ENCODE measurements at regions not wholly inside any gene's neighbourhood (a gene's known extent, or its start where the extent isn't known, plus 50 kb on each side); places are given as distances from the start of the nearest gene placed in this dataset.
A peak's percentile ranks its signal among the peaks of the same experiment; 100 is the strongest.
"Not testable (repeated sequence)": the region's sequence is repeated elsewhere in the genome, so short reads cannot be mapped to it uniquely, and the experiment has no call there.

- 60% methylated on average over 1 of the region's 9 CpGs for WGBS (ENCODE audit: insufficient coverage)
- no peak overlapping the region for H3K27ac ChIP-seq (ENCODE audit: low read depth, low read length)
- peak; percentile 15 to 92 (median 34) for DNase-seq (ENCODE audit: low read depth in 4 of 6, low spot score in 6 of 6)
- H3K4me3 ChIP-seq (ENCODE audit: low read depth, low read length), result no peak overlapping the region
- no peaks in the 10 kb centered on the region for H3K27me3 ChIP-seq (ENCODE audit: control insufficient read depth, insufficient read depth, low read length)
- H3K9me3 ChIP-seq (ENCODE audit: control insufficient read depth, insufficient read depth, low read length), result no peaks in the 10 kb centered on the region
- no peaks in the 10 kb centered on the region for H3K4me1 ChIP-seq (ENCODE audit: control insufficient read depth, insufficient read depth, low read length)
- no peaks in the 10 kb centered on the region for H3K36me3 ChIP-seq (ENCODE audit: control insufficient read depth, insufficient read depth, low read length)
Measured at GRCh38 chr7:86469680-86470295, 173.9 kb upstream of the GRM3 start.

- Histone ChIP-seq H3K4me1 (ENCODE audit: control insufficient read depth, insufficient read depth, low read length) (no peaks in the 10 kb centered on the region), H3K27me3 (ENCODE audit: control insufficient read depth, insufficient read depth, low read length) (no peaks in the 10 kb centered on the region), H3K36me3 (ENCODE audit: control insufficient read depth, insufficient read depth, low read length) (no peaks in the 10 kb centered on the region), H3K9me3 (ENCODE audit: control insufficient read depth, insufficient read depth, low read length) (no peaks in the 10 kb centered on the region), H3K27ac (ENCODE audit: low read depth, low read length) (no peak overlapping the region), H3K4me3 (ENCODE audit: low read depth, low read length) (no peak overlapping the region)
- DNase-seq (ENCODE audit: low read depth in 4 of 6, low spot score in 6 of 6), result no peak
- no CpG with 5 or more reads among the region's 2 CpGs for WGBS (ENCODE audit: insufficient coverage)
Measured at GRCh38 chr7:86454753-86455152, 189.0 kb upstream of the GRM3 start.

- Histone ChIP-seq H3K4me3 (ENCODE audit: low read depth, low read length) (no peak overlapping the region), H3K27ac (ENCODE audit: low read depth, low read length) (no peak overlapping the region), H3K36me3 (ENCODE audit: control insufficient read depth, insufficient read depth, low read length) (no peaks in the 10 kb centered on the region), H3K27me3 (ENCODE audit: control insufficient read depth, insufficient read depth, low read length) (no peaks in the 10 kb centered on the region), H3K9me3 (ENCODE audit: control insufficient read depth, insufficient read depth, low read length) (no peaks in the 10 kb centered on the region), H3K4me1 (ENCODE audit: control insufficient read depth, insufficient read depth, low read length) (no peaks in the 10 kb centered on the region)
- WGBS (ENCODE audit: insufficient coverage), result 100% methylated on average over 1 of the region's 1 CpG
- DNase-seq (ENCODE audit: low read depth in 4 of 6, low spot score in 6 of 6), result no peak
Measured at GRCh38 chr7:86453454-86453853, 190.3 kb upstream of the GRM3 start.

- no peaks in the 10 kb centered on the region for H3K9me3 ChIP-seq (ENCODE audit: control insufficient read depth, insufficient read depth, low read length)
- no peaks in the 10 kb centered on the region for H3K27me3 ChIP-seq (ENCODE audit: control insufficient read depth, insufficient read depth, low read length)
- H3K4me3 ChIP-seq (ENCODE audit: low read depth, low read length), result no peak overlapping the region
- no peaks in the 10 kb centered on the region for H3K4me1 ChIP-seq (ENCODE audit: control insufficient read depth, insufficient read depth, low read length)
- WGBS (ENCODE audit: insufficient coverage), result no CpG with 5 or more reads among the region's 3 CpGs
- peak in 2 of 6 donors; percentile 11 to 84 for DNase-seq (ENCODE audit: low read depth in 4 of 6, low spot score in 6 of 6)
- no peak overlapping the region for H3K27ac ChIP-seq (ENCODE audit: low read depth, low read length)
- H3K36me3 ChIP-seq (ENCODE audit: control insufficient read depth, insufficient read depth, low read length), result no peaks in the 10 kb centered on the region
Measured at GRCh38 chr7:86448856-86449255, 194.9 kb upstream of the GRM3 start.

- no peaks in the 10 kb centered on the region for H3K4me1 ChIP-seq (ENCODE audit: control insufficient read depth, insufficient read depth, low read length)
- H3K4me3 ChIP-seq (ENCODE audit: low read depth, low read length), result no peak overlapping the region
- H3K9me3 ChIP-seq (ENCODE audit: control insufficient read depth, insufficient read depth, low read length), result no peaks in the 10 kb centered on the region
Measured at GRCh38 chr7:86445285-86445684, 198.4 kb upstream of the GRM3 start.

GRCh38 chr7:86444245-86444644 is 199.5 kb upstream of the GRM3 start:
- no peak overlapping the region for H3K27ac ChIP-seq (ENCODE audit: low read depth, low read length)
- WGBS (ENCODE audit: insufficient coverage), result no CpG with 5 or more reads among the region's 2 CpGs

More at GRCh38 chr7:86445285-86445684, 198.4 kb upstream of the GRM3 start:
- no peak overlapping the region for H3K27ac ChIP-seq (ENCODE audit: low read depth, low read length)
- H3K27me3 ChIP-seq (ENCODE audit: control insufficient read depth, insufficient read depth, low read length), result no peaks in the 10 kb centered on the region
- no peaks in the 10 kb centered on the region for H3K36me3 ChIP-seq (ENCODE audit: control insufficient read depth, insufficient read depth, low read length)
- no peak for DNase-seq (ENCODE audit: low read depth in 4 of 6, low spot score in 6 of 6)

GRCh38 chr7:86440420-86440819 is 203.3 kb upstream of the GRM3 start:
- H3K9me3 ChIP-seq (ENCODE audit: control insufficient read depth, insufficient read depth, low read length); H3K36me3 ChIP-seq (ENCODE audit: control insufficient read depth, insufficient read depth, low read length); H3K4me3 ChIP-seq (ENCODE audit: low read depth, low read length); H3K4me1 ChIP-seq (ENCODE audit: control insufficient read depth, insufficient read depth, low read length); H3K27me3 ChIP-seq (ENCODE audit: control insufficient read depth, insufficient read depth, low read length); H3K27ac ChIP-seq (ENCODE audit: low read depth, low read length); DNase-seq (ENCODE audit: low read depth in 4 of 6, low spot score in 6 of 6): not testable (repeated sequence)
- 89% methylated on average over 19 of the region's 29 CpGs for WGBS (ENCODE audit: insufficient coverage)

More at GRCh38 chr7:86444245-86444644, 199.5 kb upstream of the GRM3 start:
- Histone ChIP-seq H3K4me1 (ENCODE audit: control insufficient read depth, insufficient read depth, low read length) (no peaks in the 10 kb centered on the region), H3K4me3 (ENCODE audit: low read depth, low read length) (no peak overlapping the region), H3K36me3 (ENCODE audit: control insufficient read depth, insufficient read depth, low read length) (no peaks in the 10 kb centered on the region), H3K27me3 (ENCODE audit: control insufficient read depth, insufficient read depth, low read length) (no peaks in the 10 kb centered on the region), H3K9me3 (ENCODE audit: control insufficient read depth, insufficient read depth, low read length) (no peaks in the 10 kb centered on the region)
- no peak for DNase-seq (ENCODE audit: low read depth in 4 of 6, low spot score in 6 of 6)

- WGBS (ENCODE audit: insufficient coverage), result no CpG with 5 or more reads among the region's 2 CpGs
- Histone ChIP-seq H3K4me1 (ENCODE audit: control insufficient read depth, insufficient read depth, low read length) (no peaks in the 10 kb centered on the region), H3K36me3 (ENCODE audit: control insufficient read depth, insufficient read depth, low read length) (no peaks in the 10 kb centered on the region), H3K27ac (ENCODE audit: low read depth, low read length) (no peak overlapping the region), H3K4me3 (ENCODE audit: low read depth, low read length) (no peak overlapping the region), H3K9me3 (ENCODE audit: control insufficient read depth, insufficient read depth, low read length) (no peaks in the 10 kb centered on the region), H3K27me3 (ENCODE audit: control insufficient read depth, insufficient read depth, low read length) (no peaks in the 10 kb centered on the region)
- DNase-seq (ENCODE audit: low read depth in 4 of 6, low spot score in 6 of 6), result no peak
Measured at GRCh38 chr7:86437951-86438450, 205.7 kb upstream of the GRM3 start.

- Histone ChIP-seq H3K4me1 (ENCODE audit: control insufficient read depth, insufficient read depth, low read length) (no peaks in the 10 kb centered on the region), H3K36me3 (ENCODE audit: control insufficient read depth, insufficient read depth, low read length) (no peaks in the 10 kb centered on the region), H3K27me3 (ENCODE audit: control insufficient read depth, insufficient read depth, low read length) (no peaks in the 10 kb centered on the region), H3K9me3 (ENCODE audit: control insufficient read depth, insufficient read depth, low read length) (no peaks in the 10 kb centered on the region), H3K4me3 (ENCODE audit: low read depth, low read length) (no peak overlapping the region), H3K27ac (ENCODE audit: low read depth, low read length) (no peak overlapping the region)
- WGBS (ENCODE audit: insufficient coverage), result 83% methylated on average over 1 of the region's 4 CpGs
- no peak for DNase-seq (ENCODE audit: low read depth in 4 of 6, low spot score in 6 of 6)
Measured at GRCh38 chr7:86431761-86432160, 211.9 kb upstream of the GRM3 start.

GRCh38 chr7:86411814-86412213 is 231.9 kb upstream of the GRM3 start:
- WGBS (ENCODE audit: insufficient coverage), result no CpG with 5 or more reads among the region's 2 CpGs
- peak in 2 of 6 donors; percentile 0 to 55 for DNase-seq (ENCODE audit: low read depth in 4 of 6, low spot score in 6 of 6)
- Histone ChIP-seq H3K4me1 (ENCODE audit: control insufficient read depth, insufficient read depth, low read length) (no peaks in the 10 kb centered on the region), H3K9me3 (ENCODE audit: control insufficient read depth, insufficient read depth, low read length) (no peaks in the 10 kb centered on the region), H3K27ac (ENCODE audit: low read depth, low read length) (no peak overlapping the region), H3K36me3 (ENCODE audit: control insufficient read depth, insufficient read depth, low read length) (no peaks in the 10 kb centered on the region), H3K27me3 (ENCODE audit: control insufficient read depth, insufficient read depth, low read length) (no peaks in the 10 kb centered on the region), H3K4me3 (ENCODE audit: low read depth, low read length) (no peak overlapping the region)

Measured in spinal cord (tissue), 9 donors.